ENCODE measurements at regions not wholly inside any gene's neighbourhood (a gene's known extent, or its start where the extent isn't known, plus 50 kb on each side); places are given as distances from the start of the nearest gene placed in this dataset.

- DNase-seq = no peak
These were observed 146.7 kb downstream of the CARTPT start for GRCh38 chr5:71865665-71866320.

- DNase-seq = no peak
These were observed 153.3 kb downstream of the CARTPT start for GRCh38 chr5:71872311-71872864.

GRCh38 chr5:71873191-71873591, 154.1 kb downstream of the CARTPT start:
- no peak for DNase-seq

GRCh38 chr5:71874521-71874920, 155.4 kb downstream of the CARTPT start:
- no peak for DNase-seq

- no peak for DNase-seq
These were observed 158.4 kb downstream of the CARTPT start for GRCh38 chr5:71877511-71877910.

DNA sequence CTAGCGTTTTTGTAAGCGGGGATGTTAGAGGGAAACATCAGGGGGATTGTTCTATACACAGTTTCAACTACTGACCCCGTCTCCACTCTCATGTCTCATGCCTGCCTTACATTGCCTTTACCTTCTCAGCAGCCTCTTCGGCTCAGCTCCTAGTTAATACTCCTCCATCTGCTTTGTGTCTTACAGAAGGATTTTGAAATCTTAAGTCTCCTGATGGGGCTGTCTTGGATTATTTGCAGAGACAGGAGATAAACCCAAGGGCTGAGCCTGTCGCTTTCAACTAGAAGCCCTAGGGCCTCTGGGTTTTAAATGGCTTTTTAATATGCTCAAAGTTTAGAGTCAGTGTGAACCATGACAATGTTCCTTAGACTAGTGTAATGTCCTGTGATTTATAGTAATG, 161.5 kb downstream of the CARTPT start:
- DNase-seq = no peak

DNA sequence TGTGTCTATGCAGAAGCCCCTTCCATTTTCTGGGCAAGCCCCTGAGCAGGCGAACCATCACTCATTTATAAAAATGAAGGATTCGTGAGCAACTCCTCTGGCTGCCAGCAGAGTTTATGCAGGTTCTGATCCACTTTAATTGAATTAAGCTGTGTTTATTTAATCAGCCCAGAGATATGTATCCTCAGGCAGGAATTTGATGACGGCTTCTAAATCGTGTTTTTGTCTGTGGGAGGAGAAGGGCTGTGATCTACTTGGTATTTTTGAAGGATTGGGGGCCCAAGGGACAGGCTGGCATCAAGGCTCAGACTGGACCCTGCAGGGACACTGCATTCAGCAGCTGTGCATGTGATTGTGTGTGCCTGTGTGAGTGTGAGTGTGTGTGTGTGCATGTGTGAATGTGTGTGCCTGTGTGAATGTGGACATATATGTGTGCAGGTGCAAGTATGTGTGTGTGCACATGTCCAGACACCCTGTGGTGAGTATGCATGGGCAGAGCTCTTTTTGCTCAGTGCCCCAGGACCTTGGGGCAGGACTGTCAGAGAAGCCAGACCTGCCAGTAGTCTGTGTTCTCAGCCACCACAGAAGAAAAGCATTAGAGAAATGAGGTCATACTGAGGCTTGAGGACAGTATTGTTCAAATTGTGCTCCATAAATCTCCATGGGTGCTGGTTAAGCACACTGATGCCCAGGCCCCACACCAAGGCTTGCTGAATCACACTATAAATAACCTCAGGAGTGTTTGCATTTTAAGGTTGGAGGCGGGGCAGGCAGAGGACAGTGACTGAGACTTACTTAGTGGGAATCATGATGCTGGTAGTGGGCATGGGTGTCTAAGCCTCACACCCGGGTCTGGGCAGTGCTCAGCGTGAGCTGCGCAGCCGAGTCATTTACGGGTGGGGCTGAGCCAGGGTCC, 164.0 kb downstream of the CARTPT start:
- DNase-seq = peak; percentile 30

DNA sequence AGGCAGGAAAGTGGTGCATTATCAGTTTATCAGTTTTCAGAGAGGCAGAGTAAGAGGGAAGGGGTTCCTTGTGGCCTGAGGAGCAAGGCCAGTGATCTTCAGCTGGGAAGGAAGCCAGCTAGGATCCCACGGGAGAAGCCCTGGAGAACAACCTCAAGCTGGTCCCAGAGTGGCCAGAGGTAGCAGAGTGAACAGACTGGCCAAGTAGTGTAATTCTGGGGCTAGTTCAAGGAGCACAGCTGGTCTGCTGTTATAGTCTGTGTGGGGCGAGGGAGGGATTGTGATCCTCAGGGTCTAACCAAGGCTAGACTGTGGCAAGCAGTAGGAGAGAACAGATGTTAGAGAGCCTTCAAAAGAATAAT, 164.6 kb downstream of the CARTPT start:
- DNase-seq = no peak

- DNase-seq = no peak
These were observed 165.9 kb downstream of the CARTPT start for GRCh38 chr5:71884926-71885325.

DNA sequence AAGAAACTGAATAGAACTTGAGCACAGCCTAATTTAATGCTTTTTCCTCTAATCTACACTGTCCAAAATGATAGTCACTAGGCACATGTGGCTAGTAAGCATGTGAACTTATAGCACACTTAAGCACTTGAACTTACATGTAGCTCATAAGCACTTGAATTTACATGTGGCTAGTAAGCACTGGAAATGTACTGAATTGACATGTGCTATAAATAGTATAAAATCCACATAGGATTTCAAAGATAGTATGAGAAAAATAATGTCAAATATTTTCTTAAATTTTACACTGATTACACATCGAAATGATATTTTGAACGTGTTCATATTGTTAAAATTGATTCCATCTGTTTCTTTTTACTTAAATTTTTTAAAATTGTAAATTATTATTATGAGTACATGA, 167.3 kb downstream of the CARTPT start:
- DNase-seq = no peak

GRCh38 chr5:71887680-71888079, 168.6 kb downstream of the CARTPT start:
- peak; percentile 57 for DNase-seq

DNA sequence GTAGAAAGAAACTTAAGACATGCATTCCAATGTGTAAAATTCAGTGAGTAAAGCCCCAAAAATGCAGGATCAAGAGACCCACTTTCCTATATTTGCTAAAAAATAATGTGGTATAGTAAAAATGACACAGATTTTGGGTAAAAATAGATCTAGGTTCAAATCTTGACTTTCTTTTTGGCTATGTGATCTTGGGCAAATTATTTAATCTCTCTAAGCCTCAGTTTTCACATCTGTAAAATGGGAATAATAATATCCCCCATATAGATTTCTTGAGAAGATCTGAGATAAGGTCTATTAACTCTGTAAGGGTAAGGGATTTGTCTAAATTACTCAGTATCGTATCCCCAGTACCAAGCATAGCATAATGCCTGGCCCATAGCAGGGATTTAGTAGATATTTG, 172.3 kb downstream of the CARTPT start:
- no peak for DNase-seq

DNA sequence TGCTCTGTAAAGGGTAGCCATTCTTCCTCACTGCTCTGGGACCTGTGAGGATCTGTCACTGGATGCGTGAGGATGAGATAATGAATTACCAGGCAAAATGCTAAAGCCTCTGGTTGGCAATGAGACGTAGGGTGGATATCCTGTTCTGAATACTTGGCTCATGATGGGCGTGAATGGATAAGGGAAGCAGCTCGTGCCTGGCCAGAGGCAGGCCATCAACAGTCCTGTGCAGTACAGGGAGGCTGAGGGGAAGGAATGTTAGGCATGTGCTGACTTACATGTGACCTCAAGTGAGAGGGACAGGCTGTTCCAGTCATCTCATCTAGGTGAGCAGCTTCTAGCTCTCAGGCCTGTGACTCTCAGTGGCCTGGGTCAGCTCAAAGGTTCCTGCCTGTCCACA, 172.8 kb downstream of the CARTPT start:
- peak; percentile 5 for DNase-seq

DNA sequence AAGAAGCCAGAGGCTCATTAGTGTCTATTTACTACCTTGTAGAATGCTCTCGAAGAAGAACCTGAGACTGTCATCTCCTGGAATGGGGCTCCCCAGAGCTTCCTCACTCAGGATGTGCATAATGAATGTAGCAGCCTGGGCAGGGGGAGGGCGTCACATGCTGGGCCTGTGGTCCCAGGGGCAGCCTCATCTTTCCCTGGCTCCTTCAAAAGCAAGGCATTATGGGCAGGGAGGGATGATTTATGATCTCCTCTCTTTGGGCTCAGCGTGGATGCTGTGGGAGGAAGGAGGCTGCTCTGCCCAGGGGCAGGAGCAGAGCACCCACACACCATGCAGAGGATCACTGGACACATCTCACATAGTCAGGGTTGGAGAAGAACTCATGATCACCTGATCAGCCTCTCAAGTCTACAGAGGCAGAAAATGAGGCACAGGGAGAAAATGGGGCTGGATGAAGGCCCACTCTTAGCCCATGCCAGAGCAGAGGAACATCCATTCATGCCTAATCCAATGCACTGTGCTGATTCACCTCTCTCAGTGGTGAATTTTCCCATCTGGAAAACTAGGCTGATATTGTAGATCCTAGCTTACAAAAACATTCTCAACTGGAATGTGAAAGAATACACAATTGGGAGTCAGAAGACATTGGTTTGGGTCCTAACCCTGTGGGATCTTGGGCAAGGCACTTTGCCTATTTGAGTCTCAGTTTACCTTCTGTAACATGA, 173.7 kb downstream of the CARTPT start:
- DNase-seq = no peak

DNA sequence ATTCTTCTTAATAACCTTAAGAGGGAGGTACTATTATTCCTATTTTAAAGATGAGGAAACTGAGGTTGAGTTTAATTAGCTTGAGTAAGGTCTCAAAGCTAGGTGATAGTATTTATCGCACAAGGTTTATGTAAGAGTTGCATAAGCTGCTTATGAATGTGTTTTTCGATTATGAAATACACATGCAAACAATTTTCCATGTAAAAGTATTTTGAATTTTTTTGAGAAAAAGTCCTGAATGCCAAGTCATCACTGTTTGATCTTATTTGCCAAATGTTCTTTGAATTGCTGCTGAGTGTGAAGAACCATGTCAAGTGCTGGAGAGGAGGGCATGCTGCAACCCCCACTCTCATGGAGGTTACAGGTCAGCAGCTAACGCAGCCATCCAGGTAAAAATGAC, 174.4 kb downstream of the CARTPT start:
- no peak for DNase-seq

GRCh38 chr5:71894091-71894490, 175.0 kb downstream of the CARTPT start:
- no peak for DNase-seq

DNA sequence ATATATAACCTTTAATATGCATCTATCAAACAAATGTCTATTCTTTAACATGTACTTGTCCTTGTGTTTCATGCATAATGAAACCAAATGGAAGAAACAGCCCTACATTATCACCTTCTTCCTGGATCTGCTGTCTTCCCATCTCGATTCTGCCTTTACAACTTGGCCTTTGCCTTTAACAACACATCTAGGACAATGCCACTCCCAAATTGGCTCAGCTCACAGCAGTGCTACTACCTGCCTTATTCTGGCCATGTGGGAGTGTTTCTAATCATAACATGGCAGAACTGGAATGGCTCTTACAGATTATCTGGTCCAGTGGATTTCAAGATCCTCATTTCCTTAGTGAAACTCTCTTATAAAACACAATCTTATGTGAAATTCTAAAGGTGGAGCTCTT, 176.5 kb downstream of the CARTPT start:
- DNase-seq = peak; percentile 7

DNA sequence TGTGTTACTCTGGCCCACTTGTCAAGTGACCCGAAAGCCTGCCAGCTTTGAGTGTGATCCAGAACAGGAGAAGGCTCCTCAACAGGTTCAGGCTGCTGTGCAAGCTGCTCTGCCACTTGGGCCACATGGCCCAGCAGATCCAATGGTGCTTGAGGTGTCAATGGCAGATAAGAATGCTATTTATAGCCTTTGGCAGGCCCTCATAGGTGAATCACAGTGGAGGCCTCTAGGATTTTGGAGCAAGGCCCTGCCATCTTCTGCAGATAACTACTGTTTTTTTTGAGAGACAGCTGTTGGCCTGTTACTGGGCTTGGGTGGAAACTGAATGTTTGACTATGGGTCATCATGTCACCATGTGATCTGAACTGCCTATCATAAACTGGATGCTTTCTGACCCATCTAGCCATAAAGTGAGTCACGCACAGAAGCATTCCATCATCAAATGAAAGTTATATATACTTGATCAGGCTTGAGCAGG, 180.8 kb downstream of the CARTPT start:
- no peak for DNase-seq

DNA sequence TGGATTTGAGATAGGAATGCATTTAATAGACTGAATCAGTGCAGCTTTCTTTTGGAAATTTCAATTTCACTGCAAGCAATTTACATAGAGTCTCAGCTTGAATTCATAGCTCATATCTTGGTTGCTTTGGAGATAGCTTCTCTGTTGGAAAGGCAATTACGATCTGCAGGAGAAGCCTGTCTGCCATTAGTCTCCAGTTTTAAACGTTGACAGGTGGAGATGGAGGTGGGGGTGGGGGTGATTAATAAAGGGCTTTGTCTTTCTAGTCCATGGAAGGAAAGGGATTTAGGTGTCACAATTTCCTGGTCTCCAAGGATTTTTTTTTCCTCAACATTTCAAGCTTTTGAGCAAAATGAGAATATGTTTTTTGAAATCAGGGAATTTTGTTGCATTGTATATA, 184.7 kb downstream of the CARTPT start:
- DNase-seq = no peak

DNA sequence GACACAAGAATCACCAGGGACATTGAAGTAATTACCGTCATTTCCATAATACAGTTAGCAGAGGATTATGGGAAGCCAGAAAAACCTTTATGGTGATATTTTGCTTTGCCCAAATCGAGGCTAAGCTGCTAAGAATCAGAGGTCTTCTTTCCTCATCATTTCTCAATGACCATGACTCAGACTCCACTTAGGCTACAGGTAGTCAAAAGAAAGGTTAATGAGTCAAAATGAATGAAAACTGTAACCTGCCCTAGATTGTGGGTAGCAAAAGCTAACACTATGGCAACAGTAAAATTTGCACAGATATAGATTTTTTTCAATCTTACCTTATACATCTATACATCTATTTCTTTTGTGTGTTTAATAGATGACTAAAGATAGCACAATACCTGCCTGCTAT, 185.8 kb downstream of the CARTPT start:
- no peak for DNase-seq

DNA sequence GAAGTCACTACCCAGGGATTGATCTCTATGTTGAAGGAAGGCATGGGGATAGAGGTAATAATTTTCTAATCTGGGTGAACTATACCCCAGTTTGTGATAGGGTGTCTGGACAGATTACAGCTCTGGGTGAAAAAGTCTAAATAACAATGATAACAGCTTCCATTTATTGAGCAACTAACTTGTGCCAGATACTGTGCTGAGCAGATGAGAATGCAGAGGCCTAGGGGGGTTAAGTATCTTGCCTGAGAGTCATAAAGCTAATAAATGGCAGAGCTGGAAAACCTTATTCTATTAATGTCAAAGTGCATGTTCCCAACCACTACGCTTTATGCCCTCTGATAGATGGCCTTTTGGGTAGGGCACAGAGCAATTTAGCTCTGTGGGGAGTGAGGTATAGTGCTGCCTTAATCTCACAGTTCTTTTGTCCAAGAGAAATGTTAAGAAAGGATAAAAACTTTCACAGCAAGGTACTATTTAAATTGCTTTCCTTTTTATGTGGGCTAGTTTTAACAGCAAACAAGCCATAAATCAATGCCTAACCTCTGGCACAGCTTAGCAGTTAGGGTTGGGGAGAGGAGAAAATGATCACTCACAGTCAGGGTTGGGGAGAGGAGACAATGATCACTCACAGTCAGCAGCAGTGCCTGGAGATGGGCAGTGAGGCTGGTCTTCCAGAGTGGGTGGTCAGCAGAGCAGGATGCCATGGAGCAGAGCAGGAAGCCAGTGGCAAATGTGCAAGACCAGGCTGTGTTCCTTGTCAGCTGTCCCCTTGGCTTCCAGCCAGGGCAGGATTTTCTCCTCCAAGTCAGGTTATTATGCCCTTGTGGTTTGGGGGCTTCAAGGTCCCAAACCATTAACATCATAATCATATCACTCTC, 187.0 kb downstream of the CARTPT start:
- DNase-seq = no peak

- no peak for DNase-seq
These were observed 188.0 kb downstream of the CARTPT start for GRCh38 chr5:71907001-71907588.

All from kidney glomerular epithelial cell (primary cell).